HEK293T (cell line): ENCODE measurements at regions not wholly inside any gene's neighbourhood (a gene's known extent, or its start where the extent isn't known, plus 50 kb on each side); places are given as distances from the start of the nearest gene placed in this dataset.

Source experiments
- BHLHE40 ChIP-seq: fragments of 450-650 bp; IDR thresholded peaks from 2 replicates; pipeline ENCODE4 v1.6.1; 2016; ENCODE audit warnings: mild to moderate bottlenecking, moderate library complexity, borderline replicate concordance
- FOXA1 ChIP-seq: fragments of 450-650 bp; IDR thresholded peaks from 2 replicates; pipeline ENCODE4 v1.6.1; 2016; ENCODE audit warnings: mild to moderate bottlenecking
- SUZ12 ChIP-seq: fragments of 450-650 bp; IDR thresholded peaks from 2 replicates; pipeline ENCODE4 v1.6.1; 2016; ENCODE audit warnings: mild to moderate bottlenecking
- ZNF384 ChIP-seq: fragments of 450-650 bp; IDR thresholded peaks from 2 replicates; pipeline ENCODE4 v1.6.1; 2016

- TF ChIP-seq FOXA1 (no peak), ZNF384 (no peak), SUZ12 (no peak), BHLHE40 (no peak)
Observed at GRCh38 chr9:107681988-107682387, 192.4 kb upstream of the KLF4 start.
